HG03460 (cell line): ENCODE measurements at regions not wholly inside any gene's neighbourhood (a gene's known extent, or its start where the extent isn't known, plus 50 kb on each side); places are given as distances from the start of the nearest gene placed in this dataset.

ENCODE experiments used
- ATAC-seq: cut with Tn5 transposase; IDR thresholded peaks from one replicate; pipeline ENCODE4 v1.9.1; 2021; ENCODE audit not compliant: unreplicated experiment

DNA sequence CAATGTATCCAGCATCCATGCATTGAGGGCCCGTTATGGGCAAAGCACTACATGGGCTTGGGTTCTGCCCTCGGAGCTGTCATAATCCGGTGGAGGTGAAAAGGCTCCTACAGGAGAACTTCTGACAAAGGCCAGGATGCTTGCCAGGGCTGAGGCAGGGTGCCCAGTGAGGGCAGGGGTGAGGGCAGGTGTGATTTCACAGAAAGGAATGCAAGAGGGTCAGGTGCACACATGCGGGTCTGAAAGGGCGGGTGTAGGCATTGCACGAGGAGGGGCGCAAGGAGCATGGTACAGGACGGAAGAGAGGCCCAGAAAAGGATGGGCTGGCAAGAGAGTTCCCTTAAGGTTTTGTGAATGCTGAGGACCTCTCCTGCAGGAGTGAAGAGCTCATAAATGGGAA lies 348.0 kb downstream of the BTBD3 start:
- no peak for ATAC-seq

DNA sequence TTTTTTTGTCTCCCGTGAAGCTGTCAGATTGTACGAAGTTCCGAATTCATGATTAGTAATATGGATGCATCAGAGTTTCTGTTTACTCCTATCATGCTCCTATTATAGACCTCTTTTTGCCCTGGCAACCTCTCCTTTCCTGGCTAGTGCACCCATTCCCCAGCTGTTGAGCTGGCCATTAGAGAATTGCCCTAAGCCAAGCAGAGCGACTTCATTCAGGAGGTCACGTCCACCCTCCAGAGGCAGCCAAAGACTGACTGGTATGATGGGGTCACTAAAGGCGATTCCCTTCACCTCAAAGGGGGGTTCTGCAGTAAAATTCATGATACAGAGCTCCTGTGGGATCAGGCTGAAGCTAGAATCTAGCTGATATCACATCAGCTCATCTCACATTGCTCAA lies 351.9 kb downstream of the BTBD3 start:
- ATAC-seq = no peak

DNA sequence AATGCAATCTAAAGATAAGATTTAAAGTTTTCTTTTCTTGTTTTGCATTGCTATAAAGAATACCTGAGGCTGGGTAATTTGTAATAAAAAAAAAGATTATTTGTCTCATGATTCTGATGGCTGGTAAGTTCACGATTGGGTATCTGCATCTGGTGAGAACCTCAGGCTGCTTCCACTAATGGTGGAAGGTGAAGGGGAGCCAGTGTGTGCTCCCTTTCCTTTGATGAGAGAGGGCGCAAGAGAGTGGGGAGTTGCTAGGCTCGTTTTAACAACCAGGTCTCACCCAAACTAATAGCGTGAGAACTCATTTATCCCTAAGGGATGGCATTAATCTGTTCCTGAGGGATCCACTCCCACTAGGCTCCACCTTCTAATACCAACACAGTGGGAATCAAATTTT lies 353.2 kb downstream of the BTBD3 start:
- no peak for ATAC-seq

DNA sequence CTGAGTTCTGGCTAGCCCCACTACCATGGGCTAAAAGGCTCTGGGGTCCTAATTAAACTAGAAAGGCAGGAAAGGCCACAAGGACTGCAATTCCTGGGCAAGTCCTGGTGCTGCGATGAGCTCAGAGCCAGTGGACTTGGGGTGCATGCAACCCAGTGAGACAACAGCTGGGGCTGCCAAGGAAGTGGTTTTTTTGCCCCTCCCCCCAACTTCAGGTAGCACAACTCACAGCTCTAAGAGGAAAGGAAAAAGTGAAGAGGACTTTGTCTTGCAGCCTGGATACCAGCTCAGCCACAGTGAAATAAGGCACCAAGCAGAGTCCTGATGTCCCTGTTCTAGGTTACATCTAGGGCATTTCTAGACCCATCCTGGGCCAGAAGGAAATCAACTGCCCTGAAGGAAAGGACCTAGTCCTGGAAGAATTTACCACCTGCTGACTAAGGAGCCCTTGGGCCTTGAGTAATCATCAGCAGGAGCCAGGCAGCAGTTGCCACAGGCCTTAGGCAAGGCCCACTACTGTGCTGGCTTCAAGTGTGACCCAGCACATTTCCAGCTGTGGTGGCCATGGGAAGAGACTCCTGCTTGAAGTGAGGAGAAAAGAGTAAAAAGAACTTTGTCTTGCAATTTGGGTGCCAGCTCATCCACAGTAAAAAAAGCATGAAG lies 358.4 kb downstream of the BTBD3 start:
- no peak for ATAC-seq

DNA sequence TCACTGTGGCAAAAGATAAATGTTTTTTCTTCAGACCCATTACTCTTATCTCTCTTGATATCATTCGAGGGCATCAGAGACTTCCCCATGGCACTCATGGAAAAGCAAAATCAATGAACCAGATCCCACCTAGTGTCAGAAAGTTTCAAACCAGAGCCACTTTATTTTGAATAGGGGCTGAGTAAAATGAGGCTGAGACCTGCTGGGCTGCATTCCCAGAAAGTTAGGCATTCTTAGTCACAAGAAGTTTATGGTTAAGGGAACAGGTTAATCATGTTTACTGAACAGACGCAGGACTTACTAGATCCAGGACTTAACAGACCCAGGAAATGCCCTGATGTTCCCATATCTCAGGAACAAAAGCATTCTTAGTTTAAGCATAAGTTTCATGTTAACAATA lies 369.9 kb downstream of the BTBD3 start:
- ATAC-seq = no peak

DNA sequence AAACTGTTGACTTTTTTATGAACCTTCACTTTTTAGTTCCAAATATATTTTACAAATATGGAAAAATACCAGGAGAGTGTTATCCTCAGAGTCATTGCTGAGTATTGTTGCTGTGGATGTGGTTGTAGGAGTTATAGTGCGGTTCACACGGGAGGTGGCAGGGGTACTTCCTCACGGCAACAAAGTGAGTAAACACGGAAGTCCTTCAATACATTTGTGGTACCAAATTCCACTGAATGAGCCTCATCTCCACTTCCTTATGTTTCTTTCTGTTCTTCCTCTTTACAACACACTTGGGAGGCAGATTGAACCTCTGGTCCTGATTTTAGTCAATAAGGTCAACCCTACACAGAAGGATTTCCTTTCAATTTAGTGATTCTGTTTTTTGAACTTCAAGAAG lies 371.8 kb downstream of the BTBD3 start:
- ATAC-seq = no peak

DNA sequence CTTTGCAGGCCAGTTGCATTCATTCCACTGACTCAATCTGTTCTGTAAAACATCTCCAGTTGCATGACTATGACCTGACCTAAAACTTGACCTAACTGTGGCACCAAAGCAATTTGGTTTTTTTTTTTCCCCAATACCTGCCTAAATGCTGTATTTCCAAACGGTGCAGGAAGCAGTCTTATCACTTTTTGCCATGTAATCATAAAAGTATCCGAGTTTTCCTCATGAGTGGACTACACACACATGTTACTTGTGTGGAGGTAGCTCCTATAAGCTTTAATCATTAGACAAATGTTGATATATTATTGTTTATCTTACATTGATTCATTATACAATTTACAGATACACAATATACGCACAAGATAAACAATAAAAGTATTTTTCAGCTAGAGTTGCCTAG lies 373.7 kb downstream of the BTBD3 start:
- ATAC-seq = no peak

DNA sequence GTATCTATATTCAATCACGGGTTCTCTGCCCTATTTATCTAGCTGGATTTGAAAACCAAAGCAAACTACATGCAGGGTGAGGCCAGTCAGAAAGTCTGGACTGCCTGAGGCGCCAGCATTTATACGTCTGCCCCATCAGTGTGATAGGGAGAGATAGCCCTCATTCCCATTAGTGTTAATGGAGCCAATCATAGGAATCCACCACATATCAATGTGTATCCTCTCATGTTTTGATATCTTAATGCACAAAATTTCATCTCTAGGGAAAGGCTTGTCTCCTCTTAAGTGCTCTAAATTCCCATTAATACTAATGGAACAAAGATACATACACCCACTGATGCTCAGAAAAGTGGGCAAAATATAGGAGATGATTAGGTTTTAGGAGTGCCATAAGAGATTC lies 376.2 kb downstream of the BTBD3 start:
- ATAC-seq = no peak

DNA sequence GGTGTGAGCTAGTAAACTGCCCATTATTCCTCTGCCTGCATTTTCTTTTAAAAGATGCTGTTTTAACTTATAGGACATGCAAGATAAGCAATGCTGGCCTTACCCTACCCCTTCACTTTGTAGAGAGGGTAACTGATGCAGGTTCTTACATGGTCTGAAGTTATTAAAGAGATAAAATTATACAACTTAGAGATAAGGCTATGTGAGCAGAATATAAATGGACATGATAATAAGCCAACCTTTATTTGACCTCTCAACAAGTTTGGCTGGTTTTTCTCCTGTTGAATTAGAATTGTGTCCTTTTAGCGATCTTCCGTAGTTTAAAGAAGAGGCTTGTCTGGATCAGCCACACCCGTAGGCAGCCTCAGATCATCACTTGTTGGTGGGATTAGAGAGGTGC lies 377.0 kb downstream of the BTBD3 start:
- ATAC-seq = no peak

DNA sequence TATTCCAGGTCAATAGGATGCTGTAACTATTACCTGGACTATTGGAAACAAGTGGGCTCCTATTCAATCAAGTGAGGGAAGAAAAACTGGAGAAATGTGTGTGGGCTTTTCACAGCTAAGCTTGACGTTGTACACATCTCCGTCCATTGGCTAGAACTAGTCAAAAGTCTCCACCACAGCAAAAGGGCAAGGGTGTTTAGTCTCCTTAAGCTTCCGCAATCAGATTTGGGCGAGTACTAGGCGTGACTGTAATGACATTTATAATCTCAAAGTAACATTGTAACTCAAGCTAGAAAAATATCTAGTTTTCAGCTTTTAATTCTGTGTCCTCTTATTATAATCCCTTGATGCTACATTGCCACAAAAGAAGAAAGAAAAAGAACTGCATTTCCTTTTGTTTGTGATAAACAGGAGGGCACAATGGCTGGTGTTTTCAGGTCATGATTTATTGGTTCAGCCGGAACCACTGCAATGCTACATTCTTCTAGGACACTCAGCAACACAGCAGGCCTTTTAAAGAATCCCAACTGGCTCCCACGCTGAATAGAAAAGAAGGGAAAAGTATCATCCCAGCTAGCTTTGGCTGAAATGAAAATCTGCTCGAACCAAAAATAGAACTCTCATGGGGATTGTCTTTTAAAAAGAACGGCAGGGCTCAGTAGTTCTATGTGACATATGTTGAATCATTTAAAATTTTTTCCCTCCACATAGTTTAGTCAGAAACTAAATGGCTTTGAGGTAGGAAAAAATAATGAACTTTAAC lies 387.7 kb downstream of the BTBD3 start:
- ATAC-seq = no peak

DNA sequence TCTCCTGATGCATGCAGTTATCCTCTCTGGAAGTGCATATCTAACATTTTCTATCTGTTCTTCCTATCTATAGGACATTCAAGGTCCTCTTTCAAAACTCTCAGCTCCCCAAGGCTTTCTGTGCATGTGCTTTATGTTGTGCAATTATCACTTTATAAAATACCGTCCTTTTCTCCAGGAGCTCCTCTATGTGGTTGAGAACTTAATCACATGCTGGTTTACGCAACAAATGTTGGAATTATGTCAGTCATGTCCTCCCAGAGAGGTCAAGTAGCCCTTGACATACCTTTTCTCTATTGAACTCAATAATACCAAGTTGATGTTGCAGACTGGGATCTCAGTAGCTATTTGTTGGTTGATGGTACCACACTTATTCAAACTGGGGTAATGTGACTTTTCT lies 388.4 kb downstream of the BTBD3 start:
- ATAC-seq = no peak

DNA sequence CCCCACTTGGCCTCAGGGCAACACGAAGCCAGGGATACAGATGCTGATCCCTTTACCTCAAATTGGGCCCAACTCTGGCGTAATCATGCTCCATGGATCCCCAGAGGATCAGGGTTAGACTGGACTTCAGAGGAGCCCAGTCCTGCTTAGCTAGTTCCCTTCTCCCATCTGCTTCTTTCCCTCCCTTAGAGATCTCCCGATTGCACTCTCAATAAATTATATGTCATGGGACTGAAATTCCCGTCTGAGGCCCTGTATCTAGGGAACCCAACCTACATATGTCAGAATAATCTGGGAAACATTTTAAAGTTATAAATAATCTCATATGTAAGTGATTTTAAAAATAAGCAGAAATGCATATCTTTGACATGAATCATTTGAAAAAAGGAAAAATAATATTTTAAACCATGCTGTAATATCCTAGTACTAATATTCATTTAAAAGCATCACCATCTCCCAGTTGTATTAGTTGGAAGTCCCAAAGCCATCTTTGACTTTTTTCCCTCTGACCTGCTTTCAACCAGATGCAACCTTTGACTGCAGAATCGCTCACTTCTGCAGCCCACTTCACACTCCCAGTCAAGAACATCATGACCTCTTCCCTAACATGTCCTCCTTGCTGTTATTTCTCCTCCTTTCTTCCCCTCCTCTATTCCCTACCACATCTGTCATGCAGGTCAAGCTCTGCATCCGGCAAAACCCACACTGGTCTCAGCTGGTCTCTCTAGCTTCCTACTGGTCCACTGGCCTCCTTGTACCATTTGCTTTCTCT lies 393.6 kb downstream of the BTBD3 start:
- ATAC-seq = no peak

DNA sequence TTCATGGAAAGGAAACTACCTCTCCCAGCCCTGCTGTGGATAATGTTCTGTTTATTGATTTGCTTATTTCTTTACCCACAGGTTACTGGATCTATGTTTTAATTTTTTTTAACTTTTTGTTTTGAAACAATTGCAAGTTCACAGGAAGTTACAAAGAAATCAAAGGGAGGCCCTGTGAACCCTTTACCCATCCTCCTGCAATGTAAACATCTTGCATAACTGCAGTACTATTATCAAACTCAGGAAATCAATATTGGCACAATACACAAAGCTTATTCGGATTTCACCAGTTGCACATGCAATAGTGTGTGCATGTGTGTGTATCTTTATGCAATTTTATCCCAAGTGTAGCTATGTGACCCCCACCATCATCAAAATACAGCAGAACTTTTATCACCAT lies 398.0 kb downstream of the BTBD3 start:
- no peak for ATAC-seq

DNA sequence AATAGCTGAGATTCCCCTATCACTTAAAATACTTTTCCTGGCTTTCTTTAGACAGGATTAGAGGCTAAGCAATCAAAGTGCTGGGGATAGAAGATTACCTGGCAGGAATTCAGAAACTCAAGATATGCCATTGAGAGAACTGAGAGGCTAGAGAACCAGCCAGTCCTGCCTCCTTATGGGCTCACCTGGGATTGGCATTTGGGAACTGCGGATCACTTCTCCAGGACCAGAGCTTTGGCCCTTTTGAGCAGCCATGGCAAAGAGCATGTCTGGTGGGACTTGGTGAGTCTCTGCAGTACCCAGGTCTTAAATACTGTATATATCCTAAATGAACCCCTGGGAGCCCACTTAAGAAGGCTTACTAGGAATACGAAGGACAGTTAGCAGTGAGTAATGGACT lies 399.1 kb downstream of the BTBD3 start:
- ATAC-seq = no peak

DNA sequence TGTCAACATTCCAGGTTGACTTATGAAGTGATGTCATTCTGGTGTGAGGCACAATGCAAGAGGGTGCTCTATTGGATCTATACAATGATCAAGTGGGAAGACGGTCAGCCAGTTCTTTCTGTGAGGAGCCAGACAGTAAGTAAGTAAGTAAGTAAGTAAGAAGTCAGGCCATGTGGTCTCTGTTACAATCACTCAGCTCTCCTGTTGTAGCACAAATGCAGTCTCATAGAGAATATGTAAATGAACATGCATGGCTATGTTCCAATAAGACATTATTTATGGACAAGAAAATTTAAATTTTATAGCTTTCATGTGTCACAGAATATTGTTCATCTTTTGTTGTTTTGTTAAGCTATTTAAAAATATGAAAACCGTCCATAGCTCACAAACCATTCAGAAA lies 399.7 kb downstream of the BTBD3 start:
- no peak for ATAC-seq

DNA sequence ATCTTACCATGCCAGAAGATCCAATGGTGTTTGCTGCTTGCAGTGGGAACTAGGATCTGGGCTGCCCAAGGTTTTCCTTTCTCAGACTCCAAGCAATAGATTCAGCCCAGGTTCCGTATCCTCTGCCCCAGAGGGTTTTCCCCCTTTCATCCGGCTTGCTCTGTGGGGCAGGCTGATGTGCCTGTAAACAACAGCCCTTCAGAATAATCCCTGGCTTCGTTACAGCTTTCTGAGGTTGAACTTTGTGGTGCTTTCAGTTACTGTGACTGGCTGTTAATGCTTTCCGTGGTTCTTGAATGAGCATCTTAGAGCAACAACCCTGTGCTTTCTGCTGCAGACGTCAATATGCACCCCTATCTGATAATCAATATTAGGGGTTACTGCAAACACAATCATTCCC lies 400.4 kb downstream of the BTBD3 start:
- no peak for ATAC-seq

DNA sequence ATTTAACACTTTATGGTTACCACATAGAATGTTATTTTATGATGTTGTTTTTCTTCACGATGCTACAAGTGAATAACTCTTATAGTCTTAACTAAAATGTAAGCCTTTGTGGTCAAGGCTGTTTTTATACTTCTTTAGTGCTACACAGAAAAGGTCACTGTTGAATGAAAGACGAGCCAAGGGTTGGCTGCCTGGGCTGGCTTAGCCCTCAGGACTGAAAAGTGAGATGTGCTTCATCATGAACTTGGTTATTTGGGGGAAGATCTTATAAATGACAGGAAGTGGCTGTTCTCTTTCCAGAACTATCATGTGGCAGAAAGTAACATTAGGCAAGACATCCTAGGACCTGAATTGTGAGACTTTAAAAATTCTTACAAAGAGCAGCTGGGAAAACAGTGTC lies 404.0 kb downstream of the BTBD3 start:
- ATAC-seq = no peak

DNA sequence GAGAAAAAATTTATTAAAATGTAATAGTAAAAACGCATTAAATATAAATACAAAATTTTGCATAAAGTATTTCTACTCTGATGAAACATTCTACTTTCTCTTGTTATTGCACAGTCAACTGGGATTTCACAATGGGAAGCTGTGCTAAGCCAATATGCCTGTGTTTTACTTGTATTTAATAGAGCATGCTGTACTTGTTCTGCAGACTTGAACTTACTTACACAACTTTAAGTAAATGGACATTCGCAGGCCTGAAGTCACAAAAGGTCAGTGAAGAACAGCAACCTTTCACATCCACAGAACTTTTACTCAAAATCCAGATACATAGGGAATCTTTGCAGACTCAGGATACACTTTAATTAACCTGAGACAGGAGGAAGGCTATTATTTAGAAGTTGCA lies 409.5 kb downstream of the BTBD3 start:
- no peak for ATAC-seq

DNA sequence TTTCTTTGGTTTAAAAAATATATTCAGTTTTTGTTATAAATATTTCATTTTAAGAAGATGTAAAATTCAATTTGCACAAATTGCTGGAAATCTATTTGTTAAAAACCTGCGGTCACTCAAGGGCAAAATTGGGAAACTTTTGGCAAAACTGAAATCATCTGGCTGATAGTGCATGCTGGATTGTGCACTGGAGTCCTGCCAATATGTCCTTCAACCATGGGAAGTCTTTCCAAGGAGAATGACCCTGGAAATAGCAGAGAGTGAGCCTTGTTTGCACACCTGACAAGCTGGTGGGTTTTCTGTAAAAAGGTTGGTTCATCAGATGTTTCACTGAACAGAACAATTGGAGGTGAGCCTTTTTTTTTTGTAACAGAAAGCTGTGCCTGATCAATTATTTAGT lies 413.5 kb downstream of the BTBD3 start:
- no peak for ATAC-seq

DNA sequence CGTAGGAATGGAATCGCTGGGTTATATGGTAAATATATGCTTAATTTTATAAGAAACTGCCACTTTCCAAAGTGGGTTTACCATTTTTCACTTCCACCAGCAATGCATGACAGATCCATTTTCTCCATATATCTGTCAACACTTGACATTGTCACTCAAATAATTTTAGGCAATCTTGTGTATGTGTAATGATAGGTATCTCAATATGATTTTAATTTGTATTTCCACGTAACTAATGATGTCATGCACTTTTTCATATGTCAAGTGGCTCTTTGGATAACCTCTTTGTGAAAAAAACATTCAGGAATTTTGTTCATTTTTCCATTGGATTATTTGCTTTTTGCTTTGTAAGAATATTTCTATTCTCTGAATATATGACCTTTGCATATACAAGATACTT lies 419.9 kb downstream of the BTBD3 start:
- no peak for ATAC-seq

DNA sequence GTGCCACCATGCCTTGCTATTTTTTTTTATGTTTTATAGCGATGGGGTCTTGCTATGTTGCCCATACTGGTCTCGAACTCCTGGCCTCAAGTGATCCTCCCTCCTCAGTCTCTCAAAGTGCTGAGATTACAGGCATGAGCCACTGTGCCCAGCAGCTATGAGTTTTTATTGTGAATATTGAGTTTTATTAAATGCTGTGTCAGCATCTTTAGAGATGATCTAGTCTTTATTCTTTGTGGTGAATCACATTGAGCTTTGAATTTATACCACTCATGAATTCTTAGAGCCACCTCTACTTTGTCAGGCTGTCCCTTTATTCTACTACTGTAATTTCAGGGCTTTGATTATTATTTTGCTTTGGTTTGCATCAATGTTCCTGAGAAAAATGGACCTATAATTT lies 428.3 kb downstream of the BTBD3 start:
- no peak for ATAC-seq

DNA sequence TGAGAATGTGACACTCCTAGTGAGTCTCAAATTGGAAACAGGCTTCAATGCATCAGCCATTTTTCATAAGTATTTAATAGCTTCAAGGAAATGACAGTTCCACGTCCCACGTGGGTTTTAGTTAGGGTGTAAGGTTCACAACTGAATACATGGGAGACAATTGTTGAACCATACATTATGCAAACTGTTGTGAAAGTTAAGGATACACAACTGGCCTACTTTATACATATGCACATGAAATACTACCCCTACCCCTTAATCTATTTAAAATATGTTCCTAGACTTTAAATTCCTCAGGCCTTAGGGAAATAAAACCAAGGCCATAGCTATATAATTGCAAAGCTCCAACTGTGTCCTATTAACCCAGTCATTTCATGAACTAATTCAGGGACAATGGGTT lies 436.1 kb downstream of the BTBD3 start:
- no peak for ATAC-seq
